Caco-2 (cell line): ENCODE measurements at regions not wholly inside any gene's neighbourhood (a gene's known extent, or its start where the extent isn't known, plus 50 kb on each side); places are given as distances from the start of the nearest gene placed in this dataset.
"Not testable (repeated sequence)": the region's sequence is repeated elsewhere in the genome, so short reads cannot be mapped to it uniquely, and the experiment has no call there.

ENCODE experiments used
- BruUV-seq: library from RNA; stranded (reverse); fragments of 400-500 nt; replicated peaks from 2 replicates; lab custom pipeline; 2021; lab: Mats Ljungman, UMichigan
- CTCF ChIA-PET: fragments of 300-600 bp; sonication (Branson Sonifier 250); formaldehyde crosslinking; loops from one replicate; lab custom pipeline; 2022; ENCODE audit warnings: antibody characterized with exemption; lab: Charles Lee
- POLR2A ChIA-PET: fragments of 300-600 bp; sonication (Branson Sonifier 250); formaldehyde crosslinking; loops from one replicate; lab custom pipeline; 2022; ENCODE audit warnings: antibody characterized with exemption; lab: Charles Lee
- DNase-seq, 2 experiments: peaks; one replicate each; pipeline versions ENCODE4 v3.0.0 to v3.0.0-alpha.2; 2020 to 2022
- H3K27me3 ChIP-seq: replicated peaks from 2 replicates; pipeline ENCODE4 v1.6.0; 2011; ENCODE audit warnings: low read length; ENCODE audit not compliant: control insufficient read depth, insufficient read depth
- H3K36me3 ChIP-seq: 2 replicates; pipeline ENCODE4 v1.5.1; 2011; ENCODE audit warnings: low read length; ENCODE audit not compliant: control insufficient read depth, insufficient read depth
- H3K4me1 ChIP-seq: fragments of 250-450 bp; sonication (Bioruptor Pico); 2 replicates; pipeline ENCODE4 v1.5.1; 2020; ENCODE audit warnings: mild to moderate bottlenecking
- H3K4me3 ChIP-seq: 2 replicates; pipeline ENCODE4 v1.5.1; 2011; ENCODE audit warnings: low read depth, mild to moderate bottlenecking, control low read depth, low read length
- H3K9me3 ChIP-seq: fragments of 250-450 bp; sonication (Bioruptor Pico); 2 replicates; pipeline ENCODE4 v1.5.1; 2020; ENCODE audit warnings: mild to moderate bottlenecking, moderate library complexity
- H3K27ac Mint-ChIP-seq: one replicate; pipeline ENCODE4 v1.8.0; 2022; ENCODE audit warnings: mixed read lengths; ENCODE audit not compliant: unreplicated experiment
- H3K27me3 Mint-ChIP-seq: one replicate; pipeline ENCODE4 v1.8.0; 2022; ENCODE audit warnings: mixed read lengths; ENCODE audit not compliant: insufficient read depth, unreplicated experiment
- H3K36me3 Mint-ChIP-seq: one replicate; pipeline ENCODE4 v1.8.0; 2022; ENCODE audit warnings: mild to moderate bottlenecking, mixed read lengths; ENCODE audit not compliant: insufficient read depth, unreplicated experiment
- H3K4me1 Mint-ChIP-seq: one replicate; pipeline ENCODE4 v1.8.0; 2022; ENCODE audit warnings: low read depth, mixed read lengths; ENCODE audit not compliant: unreplicated experiment
- H3K4me3 Mint-ChIP-seq: one replicate; pipeline ENCODE4 v1.8.0; 2022; ENCODE audit warnings: mild to moderate bottlenecking, moderate library complexity, mixed read lengths; ENCODE audit not compliant: unreplicated experiment
- H3K9me3 Mint-ChIP-seq: one replicate; pipeline ENCODE4 v1.8.0; 2022; ENCODE audit warnings: mixed read lengths; ENCODE audit not compliant: unreplicated experiment
- CTCF ChIP-seq, 2 experiments: fragments of 200-600 bp in 1 of 2; IDR thresholded peaks; 1 replicate in 1 of 2; 2 replicates in 1 of 2; pipeline versions ENCODE4 v1.5.1 to v1.8.0; 2011 to 2022; ENCODE audit warnings: antibody characterized with exemption in 1 of 2, control low read depth in 1 of 2, inconsistent platforms in 1 of 2, low read depth in 1 of 2, low read length in 1 of 2, mild to moderate bottlenecking in 1 of 2, moderate library complexity in 1 of 2; ENCODE audit not compliant: insufficient read depth in 1 of 2, severe bottlenecking in 1 of 2, unreplicated experiment in 1 of 2
- intact Hi-C: fragments of 100-400 bp; cut with micrococcal nuclease; formaldehyde crosslinking; loops from one replicate; pipeline ENCODE4 v1.10.0; 2022; ENCODE audit not compliant: unreplicated experiment

DNA sequence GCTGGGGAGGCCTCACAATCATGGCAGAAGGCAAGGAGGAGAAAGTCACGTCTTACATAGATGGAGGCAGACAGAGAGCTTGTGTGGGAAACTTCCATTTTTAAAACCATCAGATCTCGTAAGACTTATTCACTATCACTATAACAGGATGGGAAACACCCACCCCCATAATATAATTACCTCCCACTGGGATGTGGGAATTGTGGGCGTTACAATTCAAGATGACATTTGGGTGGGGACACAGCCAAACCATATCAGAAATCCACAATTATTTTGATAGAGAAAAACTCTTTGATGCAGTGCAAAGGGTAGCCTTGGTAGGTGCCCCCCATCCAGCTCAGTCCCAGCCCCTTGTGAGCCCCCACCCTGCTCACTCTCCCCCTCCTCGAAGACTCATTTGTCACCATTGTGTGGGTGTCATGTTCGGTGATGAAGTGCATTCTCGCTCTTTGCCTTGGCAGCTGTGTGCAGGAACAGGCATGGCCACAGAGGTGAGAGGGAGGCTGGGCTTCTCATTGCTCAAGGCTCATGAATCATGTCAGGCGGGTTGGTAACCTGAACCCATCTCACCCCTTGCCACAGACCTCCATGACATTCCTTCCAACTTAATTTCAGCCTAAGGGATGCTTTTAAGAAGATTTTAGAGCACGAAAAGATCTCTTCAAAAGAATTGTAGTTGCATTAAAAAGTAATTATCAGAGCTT, 75.9 kb downstream of the BUB3 start:
- no TSS peak for BruUV-seq
- no peaks in the 10 kb centered on the region for H3K36me3 ChIP-seq
- no peak overlapping the region for H3K27ac Mint-ChIP-seq

DNA sequence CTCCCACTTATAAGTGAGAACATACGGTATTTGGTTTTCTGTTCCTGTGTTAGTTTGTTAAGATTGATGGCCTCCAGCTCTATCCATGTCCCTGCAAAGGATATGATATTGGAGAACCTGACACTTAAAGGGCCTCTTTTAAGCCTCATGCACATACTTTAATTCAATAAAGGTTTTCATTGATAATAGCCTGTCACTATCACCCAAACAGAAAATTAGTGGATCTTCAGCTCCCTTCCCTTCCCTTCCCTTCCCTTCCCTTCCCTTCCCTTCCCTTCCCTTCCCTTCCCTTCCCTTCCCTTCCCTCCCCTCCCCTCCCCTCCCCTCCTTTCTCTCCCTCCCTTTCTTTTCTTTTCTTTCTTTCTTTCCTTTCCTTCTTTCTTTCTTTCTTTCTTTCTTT, 78.7 kb downstream of the BUB3 start:
- H3K27me3 ChIP-seq, H3K4me1 Mint-ChIP-seq, intact Hi-C loops, H3K36me3 Mint-ChIP-seq, H3K27ac Mint-ChIP-seq, BruUV-seq, H3K36me3 ChIP-seq, H3K9me3 ChIP-seq, H3K27me3 Mint-ChIP-seq, H3K4me3 Mint-ChIP-seq, DNase-seq, H3K4me3 ChIP-seq, POLR2A ChIA-PET, H3K4me1 ChIP-seq: not testable (repeated sequence)
- H3K9me3 Mint-ChIP-seq = peaks cover 10% of the 10 kb centered on the region
- CTCF ChIA-PET = interaction anchor here (0.8 kb wide), 1 partner anchor 17 kb away, joined by 3 read pairs; no protein-coding TSS in a partner anchor

More for the DNA sequence above, 75.9 kb downstream of the BUB3 start:
- H3K27me3 ChIP-seq = no peaks in the 10 kb centered on the region
- Mint-ChIP-seq H3K9me3 (peaks cover 6% of the 10 kb centered on the region), H3K4me3 (no peak overlapping the region), H3K27me3 (no peaks in the 10 kb centered on the region), H3K36me3 (no peaks in the 10 kb centered on the region), H3K4me1 (no peaks in the 10 kb centered on the region)
- no peaks in the 10 kb centered on the region for H3K4me1 ChIP-seq
- no peaks in the 10 kb centered on the region for H3K9me3 ChIP-seq
- no peak for DNase-seq
- ChIA-PET CTCF (no interaction called here), POLR2A (no interaction called here)
- H3K4me3 ChIP-seq = no peak overlapping the region
- intact Hi-C loops = no loop called here
- TF ChIP-seq CTCF (IDR thresholded peaks at IDR 0.05; ENCODE audit: insufficient read depth in 1 of 2, low read depth in 1 of 2, low read length in 1 of 2, severe bottlenecking in 1 of 2, unreplicated experiment in 1 of 2) = no peak

DNA sequence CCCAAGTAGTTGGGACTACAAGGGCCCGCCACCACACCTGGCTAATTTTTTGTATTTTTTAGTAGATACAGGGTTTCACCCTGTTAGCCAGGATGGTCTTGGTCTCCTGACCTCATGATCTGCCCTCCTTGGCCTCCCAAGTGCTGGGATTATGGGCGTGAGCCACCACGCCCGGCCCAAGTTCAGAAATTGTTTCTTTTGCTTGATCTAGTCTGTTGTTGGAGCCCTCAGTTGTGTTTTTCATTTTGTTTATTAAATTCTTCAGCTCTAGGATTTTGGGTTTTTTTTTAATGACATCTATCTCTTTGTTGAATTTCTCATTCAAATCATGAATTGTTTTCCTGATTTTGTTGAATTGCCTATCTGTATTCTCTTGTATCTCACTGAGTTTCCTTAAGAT, 80.8 kb downstream of the BUB3 start:
- H3K9me3 ChIP-seq, intact Hi-C loops, CTCF ChIA-PET, H3K27ac Mint-ChIP-seq, H3K4me3 ChIP-seq, POLR2A ChIA-PET, H3K27me3 ChIP-seq, H3K36me3 ChIP-seq, H3K27me3 Mint-ChIP-seq, H3K4me1 ChIP-seq, H3K4me3 Mint-ChIP-seq, DNase-seq, H3K4me1 Mint-ChIP-seq, H3K36me3 Mint-ChIP-seq, BruUV-seq: not testable (repeated sequence)
- H3K9me3 Mint-ChIP-seq = peaks cover 10% of the 10 kb centered on the region

DNA sequence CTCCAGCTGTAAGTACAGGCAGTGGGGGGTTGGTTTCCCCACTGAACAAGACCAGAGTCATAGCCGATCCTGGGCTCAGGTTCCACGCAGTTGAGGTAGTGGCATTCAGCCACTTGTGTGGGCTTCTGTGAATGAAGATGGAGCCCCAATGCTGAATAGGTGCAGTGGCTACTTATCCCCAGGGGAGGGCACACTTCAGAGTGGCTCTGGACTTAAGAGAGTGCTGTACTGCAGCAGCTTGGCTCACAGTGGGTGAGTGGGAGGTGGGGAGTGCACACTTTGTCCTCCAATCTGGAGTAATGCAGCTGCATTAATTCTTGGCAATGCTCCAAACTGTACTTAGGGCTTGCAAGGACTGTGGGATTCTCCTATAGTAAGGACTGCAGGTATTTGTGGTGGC, 81.9 kb downstream of the BUB3 start:
- ChIA-PET CTCF (no interaction called here), POLR2A (no interaction called here)
- Mint-ChIP-seq H3K36me3 (no peaks in the 10 kb centered on the region), H3K4me3 (no peak overlapping the region), H3K4me1 (no peaks in the 10 kb centered on the region), H3K27ac (no peak overlapping the region), H3K27me3 (peaks cover 2% of the 10 kb centered on the region), H3K9me3 (peaks cover 10% of the 10 kb centered on the region)
- intact Hi-C loops = no loop called here
- Histone ChIP-seq H3K27me3 (no peaks in the 10 kb centered on the region), H3K4me1 (no peaks in the 10 kb centered on the region), H3K9me3 (no peaks in the 10 kb centered on the region), H3K4me3 (no peak overlapping the region), H3K36me3 (no peaks in the 10 kb centered on the region)
- TF ChIP-seq CTCF (IDR thresholded peaks at IDR 0.05; ENCODE audit: insufficient read depth in 1 of 2, low read depth in 1 of 2, low read length in 1 of 2, severe bottlenecking in 1 of 2, unreplicated experiment in 1 of 2) = peak in 1 of 2 experiments; percentile 3
- no TSS peak for BruUV-seq
- no peak for DNase-seq
